NCI-H1694 (cell line): ENCODE measurements at regions not wholly inside any gene's neighbourhood (a gene's known extent, or its start where the extent isn't known, plus 50 kb on each side); places are given as distances from the start of the nearest gene placed in this dataset.
"Not testable (repeated sequence)": the region's sequence is repeated elsewhere in the genome, so short reads cannot be mapped to it uniquely, and the experiment has no call there.

Experiments used
- DNase-seq: peaks from one replicate; lab custom pipeline; 2025; lab: John Stamatoyannopoulos, UW

DNA sequence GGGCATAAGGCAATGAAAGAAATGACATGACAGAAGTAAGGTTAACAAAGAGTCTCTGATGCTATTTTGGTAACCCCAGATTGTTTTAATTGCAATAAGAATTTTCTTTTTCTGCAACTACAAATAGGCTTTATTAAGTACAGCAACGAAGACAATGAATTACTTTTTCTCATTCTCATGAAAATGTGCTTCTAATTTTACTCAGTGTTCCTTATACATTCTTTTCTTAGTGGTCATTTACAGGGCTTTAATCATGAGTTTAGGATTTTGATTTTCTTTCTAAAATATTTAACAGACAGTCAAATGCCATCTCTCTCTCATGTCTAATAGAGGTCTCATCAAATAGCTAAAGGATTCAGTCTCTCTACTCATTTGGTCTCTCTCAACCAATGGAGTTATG is 452.1 kb downstream of the RAP2B start:
- no peak for DNase-seq

DNA sequence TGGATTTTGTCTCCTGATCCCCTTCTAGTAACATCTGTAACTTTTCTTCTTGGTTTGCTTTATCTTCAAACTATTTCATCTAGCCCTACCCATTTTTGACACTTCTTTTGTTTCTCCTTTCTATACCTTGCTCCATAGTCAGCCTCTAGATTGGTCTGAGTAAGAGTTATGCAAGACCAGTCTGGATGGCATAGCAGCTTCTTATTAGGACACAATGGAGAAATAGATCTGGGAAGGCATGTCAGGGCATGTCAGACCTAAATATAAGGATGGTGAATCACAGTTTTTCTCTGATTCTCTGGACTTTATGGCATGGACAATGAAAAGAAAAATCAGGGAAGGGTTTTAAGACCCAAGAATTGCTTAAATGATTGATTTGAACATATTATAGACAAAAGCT is 452.5 kb downstream of the RAP2B start:
- DNase-seq: no peak

DNA sequence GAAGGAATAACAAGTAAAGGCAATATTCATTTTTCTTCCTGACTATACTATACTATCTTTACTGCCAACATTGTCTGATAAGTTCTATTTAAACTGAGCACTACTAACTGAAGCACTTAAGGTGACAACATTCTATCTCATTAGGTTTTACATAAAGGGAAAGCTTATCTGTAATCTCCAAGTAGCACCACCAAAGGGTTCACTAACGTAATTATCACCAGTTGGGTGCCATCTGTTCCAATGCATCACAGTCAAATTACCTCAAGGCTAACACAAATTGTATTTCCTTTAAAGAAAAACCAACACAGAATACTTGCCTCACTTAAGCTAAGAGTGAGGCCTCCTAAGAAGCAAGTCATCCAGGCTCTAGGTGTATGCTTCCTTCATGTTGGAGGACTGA is 453.8 kb downstream of the RAP2B start:
- no peak for DNase-seq

DNA sequence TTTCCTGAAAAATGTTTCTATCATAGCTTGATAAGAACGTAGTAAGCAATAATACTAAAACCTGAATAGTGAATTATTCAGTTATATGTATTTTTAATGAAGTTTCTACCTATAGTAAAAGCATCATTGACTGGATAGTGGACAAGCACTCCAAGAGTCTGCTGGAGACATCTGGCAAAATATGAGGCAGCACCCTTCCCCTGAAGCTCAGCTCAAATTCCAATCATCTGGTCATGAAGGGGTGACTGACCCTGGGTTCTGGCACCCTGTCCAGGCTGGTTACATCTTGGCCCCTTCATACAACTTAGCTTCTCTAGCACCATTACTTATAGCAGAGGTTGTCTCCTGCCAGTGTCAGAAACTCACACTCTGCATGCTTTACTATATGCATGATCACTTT is 455.4 kb downstream of the RAP2B start:
- no peak for DNase-seq

DNA sequence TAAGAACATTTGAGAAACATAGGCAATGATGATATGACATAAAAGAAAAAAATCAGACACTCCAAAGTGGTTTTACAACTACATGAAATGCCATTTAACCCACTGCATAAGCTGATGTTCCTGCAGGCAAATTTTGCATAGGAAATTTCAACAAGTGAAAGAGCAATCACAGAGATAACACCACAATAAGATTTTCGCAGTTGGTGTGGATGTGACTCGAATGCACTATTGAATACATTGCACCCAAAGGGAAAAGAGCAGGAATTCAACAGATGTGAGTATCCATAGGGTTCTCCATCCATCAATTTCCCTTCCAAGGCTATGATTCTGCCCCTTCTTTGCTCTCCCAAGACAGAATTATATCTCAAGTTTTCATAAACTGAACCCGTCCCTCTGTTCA is 456.1 kb downstream of the RAP2B start:
- DNase-seq: no peak

DNA sequence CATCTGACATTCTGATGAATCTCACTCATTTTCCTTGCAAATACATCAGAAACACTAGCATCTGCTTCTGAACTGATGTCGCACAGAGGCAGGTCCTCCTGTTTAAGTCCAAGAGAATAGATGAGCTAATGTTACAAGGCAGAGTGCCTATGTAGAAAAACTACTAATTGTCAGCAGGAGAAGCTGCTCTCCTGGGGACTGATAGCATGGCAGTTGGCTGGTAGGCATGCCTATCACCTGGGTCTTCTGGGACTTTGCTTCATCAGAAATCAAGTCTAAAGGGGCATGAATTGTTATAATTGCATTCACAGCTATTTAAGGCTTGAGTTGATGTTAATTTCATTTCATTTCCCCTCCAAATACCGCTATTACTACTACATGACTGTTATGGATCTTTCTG is 457.2 kb downstream of the RAP2B start:
- DNase-seq: no peak

DNA sequence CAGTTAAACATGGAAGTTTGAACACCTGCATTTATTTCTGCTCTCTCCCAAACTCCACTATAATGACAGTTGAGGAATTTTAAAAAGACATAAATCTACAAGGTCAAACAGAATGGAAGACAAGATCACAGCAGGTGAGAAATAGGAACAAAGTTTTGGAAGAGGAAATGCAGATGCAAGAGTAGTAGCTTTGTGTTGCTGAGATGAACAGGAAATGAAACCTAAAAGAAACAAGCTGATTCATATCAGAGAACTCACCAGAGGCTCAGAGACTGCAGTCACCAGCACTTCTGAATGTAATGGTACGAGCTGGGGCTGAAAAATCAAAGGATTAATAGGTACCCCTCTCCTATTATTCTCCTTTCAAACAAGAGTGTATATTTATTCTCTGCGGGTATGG is 459.9 kb downstream of the RAP2B start:
- no peak for DNase-seq

DNA sequence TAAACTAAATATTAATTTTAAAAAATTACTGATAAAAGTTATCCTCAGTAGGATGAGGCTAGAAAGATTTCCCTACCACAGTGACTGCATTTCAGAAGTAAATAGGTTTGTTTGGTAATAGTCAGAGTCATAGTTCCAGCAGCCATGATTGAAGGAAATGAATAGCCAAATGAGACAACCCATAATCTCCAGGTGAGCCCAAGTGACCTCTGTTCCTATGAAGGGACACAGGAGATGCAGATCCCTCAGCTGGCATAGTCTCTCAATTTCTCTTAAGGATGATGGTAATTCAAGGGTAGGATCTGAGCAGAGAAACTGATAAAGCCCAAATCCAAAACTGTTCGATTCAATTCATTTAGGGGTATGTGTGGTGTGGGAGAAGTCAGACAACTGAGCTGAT is 461.8 kb downstream of the RAP2B start:
- DNase-seq: no peak

DNA sequence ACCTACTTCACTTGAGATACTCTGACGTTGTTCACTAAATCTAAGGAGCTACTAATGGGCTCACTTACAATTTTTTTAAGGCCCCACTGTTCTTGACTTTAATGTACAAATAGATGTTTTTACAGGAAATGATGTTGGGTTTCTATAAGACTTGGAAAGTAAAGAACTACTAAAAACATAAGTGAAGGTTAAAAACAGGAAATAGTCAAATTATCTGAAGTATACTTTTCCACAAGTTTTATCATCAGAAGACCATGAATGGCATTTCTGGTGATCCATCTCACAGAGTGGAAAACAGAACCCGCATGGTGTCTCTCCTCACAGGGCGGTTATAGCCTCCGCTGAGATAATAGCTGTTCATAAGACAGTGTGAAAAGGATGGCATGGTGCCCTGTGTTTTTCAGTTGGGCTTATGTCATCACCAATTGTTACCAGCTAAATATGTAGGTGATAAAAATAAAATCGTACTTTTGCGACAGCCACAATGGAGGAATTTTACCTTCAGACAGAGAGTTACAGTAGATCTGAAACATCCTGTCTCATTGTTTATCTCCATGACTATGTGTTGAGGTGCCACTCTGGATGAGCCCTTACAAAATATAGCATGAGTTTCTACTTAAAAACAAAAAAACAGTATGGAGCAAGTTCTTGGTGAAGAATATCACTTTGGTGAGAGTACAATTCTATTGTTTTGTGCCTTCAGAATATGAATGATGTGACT is 462.4 kb downstream of the RAP2B start:
- no peak for DNase-seq

DNA sequence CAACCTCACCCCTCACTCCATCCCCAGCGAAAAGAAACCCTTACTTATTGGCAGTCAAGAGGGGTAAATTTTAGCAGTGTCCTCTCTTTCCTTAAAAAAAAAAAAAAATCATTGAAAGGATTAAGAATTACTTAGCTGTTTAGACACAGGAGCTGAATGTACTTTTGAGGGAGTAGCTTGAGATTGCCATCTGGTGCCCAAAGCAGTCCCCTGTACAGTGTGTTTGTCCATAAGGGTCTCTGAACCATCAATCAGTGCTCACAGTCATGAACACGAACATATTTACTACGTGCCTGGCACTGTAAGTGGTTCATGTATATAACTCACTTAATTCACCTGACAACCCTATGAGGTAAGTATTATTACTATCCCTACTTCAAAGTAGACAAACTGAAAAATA is 463.5 kb downstream of the RAP2B start:
- DNase-seq: no peak

DNA sequence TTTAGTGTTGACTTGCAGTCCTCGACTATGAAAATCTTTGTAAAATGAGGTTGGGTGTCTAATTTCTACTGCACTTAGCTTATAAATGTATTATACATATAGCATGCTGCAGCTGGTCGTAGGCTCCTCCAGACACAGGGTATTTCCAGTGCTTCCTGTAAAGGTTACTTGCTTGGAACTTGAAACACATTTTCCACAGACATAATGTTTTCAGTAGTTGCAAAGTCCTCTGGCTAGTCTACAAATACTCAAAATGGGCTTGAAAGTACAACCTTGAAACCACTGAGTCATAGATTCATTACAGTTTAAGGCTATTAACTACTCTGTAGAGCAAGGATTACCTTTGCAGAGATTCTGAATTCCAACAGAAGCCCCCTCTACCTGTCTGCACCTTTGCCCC is 464.1 kb downstream of the RAP2B start:
- no peak for DNase-seq

DNA sequence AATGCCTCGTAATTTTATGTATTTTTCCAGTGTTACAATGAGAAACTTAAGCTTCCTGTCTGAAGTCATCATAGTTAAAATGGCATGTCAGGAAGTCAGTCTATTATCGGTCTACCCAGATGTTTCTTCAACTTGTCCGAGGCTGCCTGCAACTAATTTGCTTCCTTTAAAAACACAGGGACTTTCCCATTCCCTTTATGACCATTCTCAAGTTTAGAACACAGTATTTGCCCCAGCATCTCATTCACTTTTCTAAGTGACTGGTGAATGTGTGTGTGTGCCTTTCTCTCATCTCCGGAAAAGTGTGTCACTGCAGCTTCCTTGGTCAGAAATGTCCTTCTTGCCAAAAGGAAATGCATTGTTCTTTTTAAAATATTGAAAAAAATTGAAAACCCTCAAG is 466.6 kb downstream of the RAP2B start:
- DNase-seq: no peak

DNA sequence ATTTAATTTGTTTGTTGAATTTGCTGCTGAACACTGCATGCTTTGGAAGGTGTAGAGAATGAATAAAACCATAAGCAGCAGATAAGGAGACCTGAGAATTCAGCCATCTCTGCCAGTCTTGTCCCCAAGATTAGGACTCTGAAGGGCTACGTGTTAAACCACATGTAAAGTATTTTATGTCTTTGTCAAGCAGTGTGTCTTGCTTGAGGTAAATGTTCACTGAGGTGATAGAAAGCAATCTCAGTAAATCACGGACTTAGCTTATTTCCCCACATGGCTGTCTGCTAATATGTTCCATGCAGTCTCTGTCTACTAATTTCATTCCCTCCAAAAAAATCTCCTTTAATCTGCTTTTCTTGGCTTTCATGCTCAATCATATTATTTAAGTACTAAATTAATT is 467.1 kb downstream of the RAP2B start:
- DNase-seq: no peak

DNA sequence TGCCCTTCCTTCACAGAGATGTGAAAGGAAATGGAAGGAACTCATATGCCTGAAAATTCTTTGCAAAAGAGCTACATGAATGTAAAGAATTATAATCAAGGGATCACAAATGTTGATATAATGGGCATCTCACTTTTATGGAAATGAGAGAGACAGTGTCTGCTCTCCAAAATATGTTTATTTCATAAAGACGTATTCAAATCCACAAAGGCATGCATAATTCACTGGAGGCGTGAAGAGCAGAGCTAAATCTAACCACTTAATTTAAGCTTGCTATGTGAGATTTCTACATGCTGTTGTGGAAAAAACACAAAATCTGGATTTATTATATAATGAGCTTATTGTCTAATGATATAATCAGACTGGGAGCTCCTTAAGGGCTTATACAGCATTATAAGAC is 469.1 kb downstream of the RAP2B start:
- DNase-seq: no peak

DNA sequence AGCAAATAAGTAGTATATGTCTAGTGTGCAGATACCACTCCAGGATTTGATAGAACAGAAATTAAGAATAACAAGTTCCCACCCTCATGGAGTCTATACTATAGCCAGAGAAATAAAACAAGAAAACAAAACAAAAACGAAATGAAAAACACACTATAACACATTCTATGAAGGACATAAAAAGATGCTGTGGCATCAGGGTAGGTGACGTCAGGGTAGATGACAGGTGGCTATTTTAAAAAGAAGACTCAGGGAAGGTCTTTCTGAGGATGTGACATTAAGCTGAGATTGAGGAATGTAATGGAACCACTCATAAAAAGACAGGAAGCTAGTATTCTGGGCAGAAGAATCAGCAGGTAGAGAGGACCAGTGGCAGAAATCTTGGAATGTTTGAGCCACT is 469.6 kb downstream of the RAP2B start:
- DNase-seq: no peak

DNA sequence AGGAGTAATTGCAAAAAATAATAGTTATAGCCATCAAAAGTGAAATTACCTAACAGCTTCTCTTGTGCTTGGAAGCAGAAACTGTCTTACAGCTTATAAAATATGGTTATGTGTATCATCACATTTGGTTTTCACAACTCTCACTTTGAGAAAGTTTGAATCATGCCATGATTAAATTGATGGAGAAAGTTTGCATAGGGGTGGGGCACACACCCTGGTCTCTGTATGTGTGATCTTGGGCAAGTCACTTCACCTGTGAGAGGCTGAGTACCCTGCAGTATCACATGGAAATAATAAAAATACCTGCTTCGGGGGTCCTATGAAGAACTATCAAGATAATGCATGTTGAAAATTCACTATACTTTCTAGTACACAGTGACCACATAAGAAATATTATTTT is 471.4 kb downstream of the RAP2B start:
- no peak for DNase-seq

DNA sequence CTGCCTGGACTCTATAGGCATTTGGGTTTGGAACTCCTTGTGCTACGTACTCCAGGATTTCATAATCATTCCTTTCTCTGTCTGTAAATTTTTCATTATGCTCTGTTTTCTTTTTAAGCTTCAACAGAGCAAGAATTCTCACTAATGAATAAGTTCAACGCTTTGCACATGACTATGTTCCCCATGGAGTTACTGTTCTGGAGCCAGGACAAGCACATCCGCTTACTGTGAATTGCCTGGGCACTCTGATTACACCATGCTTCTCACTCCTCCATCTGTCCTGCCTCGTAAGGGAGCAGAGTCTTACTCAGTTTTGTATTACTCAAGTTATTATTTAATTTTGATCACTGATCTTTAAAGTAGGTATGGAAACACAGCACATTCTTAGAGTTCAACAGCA is 472.7 kb downstream of the RAP2B start:
- no peak for DNase-seq

DNA sequence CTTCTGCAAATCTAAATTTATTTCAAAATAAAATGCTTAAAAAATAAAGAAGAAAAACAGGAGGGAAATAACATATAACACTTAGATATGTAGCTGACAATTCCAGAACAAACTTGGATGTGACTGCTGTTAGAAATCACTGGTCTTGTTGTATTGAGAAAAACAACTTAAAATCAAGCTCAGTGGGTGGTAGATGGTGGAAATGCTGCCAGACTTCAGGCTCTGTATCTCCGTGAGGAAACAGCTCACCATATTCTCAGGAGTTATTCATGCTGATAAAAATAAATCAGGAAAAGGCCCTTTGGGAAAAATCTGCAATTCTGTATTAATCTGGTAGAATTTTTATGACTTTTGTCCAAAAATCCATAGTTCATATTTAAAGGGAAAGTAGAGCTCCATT is 477.6 kb downstream of the RAP2B start:
- no peak for DNase-seq

DNA sequence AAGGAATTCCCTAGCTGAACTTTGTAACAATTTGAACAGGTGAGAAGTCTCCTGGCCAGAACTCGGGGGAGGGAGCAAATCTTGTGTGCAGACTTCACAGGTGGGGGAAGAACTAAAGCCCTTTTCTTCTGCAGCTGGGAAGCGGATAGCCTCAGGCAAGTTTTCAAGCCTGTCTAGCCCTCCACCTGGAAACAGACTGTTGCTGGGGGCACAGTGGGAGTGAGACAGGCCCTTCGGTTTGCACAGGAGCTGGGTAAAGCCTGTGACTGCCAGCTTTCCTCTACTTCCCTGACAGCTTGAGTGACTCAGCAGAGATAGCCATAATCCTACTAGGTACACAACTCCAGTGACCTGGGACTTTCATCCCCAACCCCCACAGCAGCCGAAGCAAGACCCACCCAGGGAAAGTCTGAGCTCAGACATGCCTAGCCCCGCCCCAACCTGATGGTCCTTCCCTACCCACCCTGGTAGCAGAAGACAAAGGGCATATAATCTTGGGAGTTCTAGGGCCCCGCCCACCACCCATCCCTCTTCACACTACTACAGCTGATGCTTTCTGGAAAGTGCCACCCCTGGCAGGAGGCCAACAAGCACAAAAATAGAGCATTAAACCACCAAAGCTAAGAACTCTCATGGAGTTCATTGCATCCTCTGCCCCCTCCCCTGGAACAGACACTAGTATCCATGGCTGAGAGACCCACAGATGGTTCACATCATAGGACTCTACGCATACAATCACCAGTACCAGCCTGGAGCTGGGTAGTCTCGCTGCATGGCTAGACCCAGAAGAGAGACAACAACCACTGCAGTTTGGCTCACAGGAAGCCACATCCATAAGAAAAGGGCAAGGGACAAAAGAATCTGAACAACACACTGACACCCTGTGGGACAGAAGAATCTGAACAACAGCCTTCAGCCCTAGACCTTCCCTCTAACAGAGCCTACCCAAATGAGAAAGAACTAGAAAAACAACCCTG is 479.0 kb downstream of the RAP2B start:
- no peak for DNase-seq

DNA sequence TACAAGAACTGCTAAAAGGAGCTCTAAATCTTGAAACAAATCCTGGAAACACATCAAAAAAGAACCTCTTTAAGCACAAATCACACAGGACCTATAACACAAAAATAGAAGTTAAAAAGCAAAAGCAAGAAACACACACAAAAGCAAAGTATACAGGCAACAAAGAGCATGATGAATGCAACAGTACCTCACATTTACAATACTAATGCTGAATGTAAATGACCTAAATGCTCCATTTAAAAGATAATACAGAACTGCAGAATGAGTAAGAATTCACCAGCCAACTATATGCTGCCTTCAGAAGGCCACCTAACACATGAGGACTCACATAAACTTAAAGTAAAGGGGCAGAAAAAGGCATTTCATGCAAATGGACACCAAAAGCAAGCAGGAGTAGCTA is 478.6 kb upstream of the ARHGEF26 start:
- not testable (repeated sequence) for DNase-seq

DNA sequence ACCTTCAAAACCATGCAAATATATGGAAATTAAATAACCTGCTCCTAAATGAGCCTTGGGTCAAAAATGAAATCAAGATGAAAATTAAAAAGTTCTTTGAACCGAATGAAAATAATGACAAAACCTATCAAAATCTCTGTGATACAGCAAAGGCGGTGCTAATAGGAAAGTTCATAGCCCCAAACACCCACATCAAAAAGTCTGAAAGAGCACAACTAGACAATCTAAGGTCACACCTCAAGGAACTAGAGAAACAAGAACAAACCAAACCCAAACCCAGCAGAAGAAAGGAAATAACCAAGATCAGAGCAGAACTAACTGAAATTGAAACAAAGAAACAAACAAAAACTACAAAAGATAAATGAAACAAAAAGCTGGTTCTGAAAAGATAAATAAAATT is 477.7 kb upstream of the ARHGEF26 start:
- not testable (repeated sequence) for DNase-seq

DNA sequence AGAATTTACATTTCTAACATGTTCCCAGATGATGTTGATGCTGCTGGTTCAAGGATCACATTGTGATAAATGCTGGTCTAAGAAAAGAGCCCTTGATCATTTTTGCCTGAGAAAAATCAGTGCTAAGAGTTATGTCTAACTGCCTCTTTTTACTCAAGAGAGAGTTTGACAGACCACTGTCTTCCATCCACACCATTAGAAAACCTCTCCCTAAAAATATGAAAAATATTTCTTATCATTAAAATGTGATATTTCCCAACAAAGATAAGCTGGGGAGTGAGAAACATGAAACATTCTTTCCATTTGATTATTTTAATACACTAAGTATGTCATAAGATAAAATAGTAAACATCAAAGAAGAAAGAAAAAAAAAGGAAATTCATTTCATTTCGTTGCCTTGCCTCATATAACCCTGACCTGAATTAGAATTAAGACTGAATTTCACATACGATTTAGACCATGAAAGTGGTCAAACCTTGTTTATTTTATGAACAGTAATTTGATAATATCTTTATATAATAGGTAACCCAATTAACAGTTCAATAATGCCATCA is 471.8 kb upstream of the ARHGEF26 start:
- no peak for DNase-seq

DNA sequence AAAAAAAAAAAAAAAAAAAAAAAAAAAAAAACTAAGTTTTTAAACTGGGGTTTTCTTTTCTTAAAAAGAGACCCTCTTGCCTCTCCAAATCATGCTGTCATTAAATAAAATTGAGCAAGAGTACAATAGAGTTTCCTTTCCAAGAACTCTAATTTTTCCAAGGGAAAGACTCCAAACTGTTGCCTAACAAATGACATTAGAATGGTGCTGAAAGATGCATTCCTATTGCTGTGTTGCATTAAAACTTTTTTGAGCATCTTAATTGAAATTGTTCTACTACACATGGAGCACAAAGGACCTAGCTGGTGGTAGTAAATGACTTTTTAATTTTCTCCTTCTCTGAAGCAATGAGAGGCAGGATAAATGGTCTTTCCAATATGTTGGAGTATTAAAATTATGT is 469.1 kb upstream of the ARHGEF26 start:
- no peak for DNase-seq
